ENCODE measurements at regions not wholly inside any gene's neighbourhood (a gene's known extent, or its start where the extent isn't known, plus 50 kb on each side); places are given as distances from the start of the nearest gene placed in this dataset.

GRCh38 chr3:82137861-82138260 lies 376.4 kb upstream of the GBE1 start:
- TF ChIP-seq CTCF (IDR thresholded peaks at IDR 0.05) (no peak), POLR2A (IDR thresholded peaks at IDR 0.05) (no peak)

Data from testis (tissue), 2 donors.